Rectal smooth muscle tissue (tissue), 1 donor: ENCODE measurements at regions not wholly inside any gene's neighbourhood (a gene's known extent, or its start where the extent isn't known, plus 50 kb on each side); places are given as distances from the start of the nearest gene placed in this dataset.
"Not testable (repeated sequence)": the region's sequence is repeated elsewhere in the genome, so short reads cannot be mapped to it uniquely, and the experiment has no call there.

Source experiments
- H3K27ac ChIP-seq: one replicate; pipeline ENCODE4 v1.7.0; 2013; ENCODE audit warnings: low read depth, low read length, inconsistent platforms
- H3K27me3 ChIP-seq: one replicate; pipeline ENCODE4 v1.7.0; 2013; ENCODE audit warnings: low read length; ENCODE audit not compliant: control insufficient read depth, insufficient read depth
- H3K36me3 ChIP-seq: one replicate; pipeline ENCODE4 v1.7.0; 2013; ENCODE audit warnings: low read length; ENCODE audit not compliant: control insufficient read depth, insufficient read depth
- H3K4me1 ChIP-seq: one replicate; pipeline ENCODE4 v1.7.0; 2013; ENCODE audit warnings: low read length; ENCODE audit not compliant: control insufficient read depth, insufficient read depth
- H3K4me3 ChIP-seq: one replicate; pipeline ENCODE4 v1.7.0; 2013; ENCODE audit warnings: low read length
- H3K9ac ChIP-seq: one replicate; pipeline ENCODE4 v1.7.0; 2013; ENCODE audit warnings: low read length

DNA sequence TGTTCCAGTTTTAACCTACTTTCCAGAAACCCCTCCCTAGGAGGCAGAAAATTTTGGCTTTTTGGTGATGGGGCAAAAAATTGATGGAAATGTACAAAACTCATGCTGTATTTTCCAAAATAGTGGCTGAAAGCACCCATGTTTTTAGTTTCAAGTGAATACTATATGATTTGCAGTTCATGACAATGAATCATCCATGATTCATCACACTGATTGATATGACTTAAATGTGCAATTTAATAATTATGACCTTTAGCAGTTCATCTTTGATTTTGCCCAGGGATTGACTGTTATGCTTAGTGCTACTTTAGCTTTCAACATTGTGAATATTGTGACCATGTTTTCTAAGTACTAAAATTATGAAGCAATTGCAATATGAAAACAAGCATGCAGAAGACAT lies 478.7 kb downstream of the HTR1B start:
- H3K27me3 ChIP-seq: no peaks in the 10 kb centered on the region
- H3K4me3 ChIP-seq: no peak overlapping the region
- no peaks in the 10 kb centered on the region for H3K4me1 ChIP-seq
- no peaks in the 10 kb centered on the region for H3K36me3 ChIP-seq
- H3K27ac ChIP-seq: no peak overlapping the region
- no peak overlapping the region for H3K9ac ChIP-seq

DNA sequence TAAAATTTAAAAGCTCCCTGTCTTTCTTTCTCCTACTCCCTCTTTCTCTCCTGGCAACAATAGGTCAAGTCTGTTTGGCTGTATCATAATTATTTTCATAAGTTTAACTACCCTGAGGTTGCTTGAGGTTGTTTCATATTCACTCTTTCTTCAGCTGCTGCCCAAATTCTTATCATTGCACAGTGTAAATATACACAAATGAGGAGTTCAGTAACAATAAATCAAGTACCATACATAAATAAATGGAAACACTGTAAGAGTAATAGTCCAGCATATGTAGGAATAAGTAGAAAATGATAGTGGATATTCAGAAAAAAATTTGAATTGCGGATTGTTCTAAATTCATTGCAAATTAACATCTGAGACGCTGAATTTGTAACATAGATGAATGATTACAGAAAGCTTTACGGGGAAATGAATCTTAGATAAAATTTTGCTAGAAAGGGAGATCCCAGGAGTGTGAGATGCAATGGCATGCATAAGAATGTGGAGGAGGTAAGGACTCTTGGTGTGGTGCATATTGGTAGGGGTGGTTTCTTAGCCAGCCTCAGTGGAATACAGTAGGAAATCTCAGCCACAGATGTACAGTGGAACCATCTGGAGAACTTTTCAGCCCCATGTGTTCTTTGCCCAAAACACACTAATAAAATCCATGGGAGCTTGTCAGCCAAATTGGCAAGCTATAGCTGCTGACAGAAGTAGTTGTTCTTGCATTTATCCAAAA lies 480.7 kb downstream of the HTR1B start:
- Histone ChIP-seq H3K4me3 (no peak overlapping the region), H3K27me3 (no peaks in the 10 kb centered on the region), H3K9ac (no peak overlapping the region), H3K27ac (no peak overlapping the region), H3K4me1 (no peaks in the 10 kb centered on the region), H3K36me3 (no peaks in the 10 kb centered on the region)

DNA sequence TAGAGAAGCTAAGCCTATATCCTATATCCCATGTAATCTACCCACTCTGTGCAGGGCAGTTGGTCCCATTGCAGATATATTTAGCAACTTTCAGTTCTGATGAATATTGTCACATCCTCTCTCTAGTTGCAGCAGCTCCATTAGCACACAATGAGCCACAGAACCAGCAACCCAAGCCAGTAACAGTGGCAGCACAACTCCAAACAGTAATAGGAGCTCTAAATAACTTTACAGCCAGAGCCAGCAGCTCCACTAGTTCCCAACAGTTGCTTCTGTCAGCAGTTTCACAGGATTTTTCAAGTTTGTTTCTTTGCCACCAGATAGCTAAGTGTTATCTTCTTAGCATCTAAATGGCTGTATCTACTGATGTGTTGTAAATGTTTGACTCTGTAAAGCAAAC lies 490.8 kb downstream of the HTR1B start:
- H3K9ac ChIP-seq: no peak overlapping the region
- no peaks in the 10 kb centered on the region for H3K4me1 ChIP-seq
- no peaks in the 10 kb centered on the region for H3K27me3 ChIP-seq
- no peaks in the 10 kb centered on the region for H3K36me3 ChIP-seq
- no peak overlapping the region for H3K4me3 ChIP-seq
- H3K27ac ChIP-seq: no peak overlapping the region

DNA sequence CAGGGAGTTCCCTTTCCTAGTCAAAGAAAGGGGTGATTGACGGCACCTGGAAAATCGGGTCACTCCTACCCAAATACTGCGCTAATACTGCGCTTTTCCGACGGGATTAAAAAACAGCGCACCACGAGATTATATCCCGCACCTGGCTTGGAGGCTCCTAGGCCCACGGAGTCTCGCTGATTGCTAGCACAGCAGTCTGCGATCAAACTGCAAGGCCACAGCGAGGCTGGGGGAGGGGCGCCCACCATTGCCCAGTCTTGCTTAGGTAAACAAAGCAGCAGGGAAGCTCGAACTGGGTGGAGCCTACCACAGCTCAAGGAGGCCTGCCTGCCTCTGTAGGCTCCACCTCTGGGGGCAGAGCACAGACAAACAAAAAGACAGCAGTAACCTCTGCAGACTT lies 504.1 kb downstream of the HTR1B start:
- not testable (repeated sequence) for H3K27ac ChIP-seq, H3K4me1 ChIP-seq, H3K9ac ChIP-seq, H3K4me3 ChIP-seq, H3K36me3 ChIP-seq, H3K27me3 ChIP-seq

DNA sequence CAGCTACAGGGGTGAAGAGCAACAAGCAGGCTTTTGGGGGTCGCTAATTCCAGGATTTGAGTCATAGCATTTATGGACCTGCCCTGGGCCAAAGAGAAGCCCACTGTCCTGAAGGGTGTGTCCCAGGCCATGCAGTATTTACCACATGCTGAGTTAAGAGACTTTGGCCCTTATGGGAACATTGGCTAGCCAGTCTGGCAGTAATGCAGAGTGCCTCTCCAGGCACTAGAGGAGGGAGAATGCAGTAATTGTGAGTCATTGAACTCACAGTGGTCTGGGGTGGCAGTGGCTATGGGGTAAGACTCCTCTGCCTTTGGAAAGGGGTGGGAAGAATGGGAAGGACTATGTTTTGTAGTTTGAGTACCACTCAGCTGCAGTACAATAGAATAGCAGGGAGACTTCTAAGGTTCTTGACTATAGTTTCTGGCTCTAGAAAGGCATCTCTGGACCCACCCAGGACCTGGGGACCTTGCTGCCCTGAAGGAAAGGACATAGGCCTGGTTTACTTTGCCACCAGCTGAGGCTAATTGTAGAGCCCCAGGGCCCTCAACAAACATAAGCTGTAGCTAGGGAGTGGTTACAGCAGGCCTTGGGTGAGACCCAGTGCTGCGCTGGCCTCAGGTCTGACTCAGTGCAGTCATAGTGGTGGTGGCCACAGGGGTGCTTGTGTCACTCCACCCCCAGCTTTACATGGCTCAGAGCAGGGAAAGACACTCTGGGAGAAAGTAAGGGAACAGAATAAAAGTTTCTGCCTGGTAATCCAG lies 520.9 kb downstream of the HTR1B start:
- Histone ChIP-seq H3K36me3 (no peaks in the 10 kb centered on the region), H3K27me3 (no peaks in the 10 kb centered on the region), H3K9ac (no peak overlapping the region), H3K4me1 (no peaks in the 10 kb centered on the region), H3K27ac (no peak overlapping the region), H3K4me3 (no peak overlapping the region)

DNA sequence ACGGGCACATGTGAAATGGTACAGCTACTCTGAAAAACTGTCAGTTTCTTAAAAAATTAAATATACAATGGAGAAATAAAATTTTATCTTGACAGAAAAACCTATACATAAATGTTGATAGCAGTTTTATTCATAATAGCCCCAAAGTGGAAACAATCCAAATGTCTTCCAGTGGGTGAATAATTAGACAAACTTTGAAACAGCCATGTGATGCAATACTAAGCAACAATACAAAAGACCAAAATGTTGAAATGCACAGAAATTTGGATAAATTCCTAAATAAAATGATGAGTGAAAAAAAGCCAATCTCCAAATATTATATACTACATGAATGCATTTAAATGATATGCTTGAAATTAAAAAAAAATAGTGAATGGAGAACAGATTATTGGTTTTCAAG lies 523.1 kb downstream of the HTR1B start:
- no peaks in the 10 kb centered on the region for H3K4me1 ChIP-seq
- no peaks in the 10 kb centered on the region for H3K36me3 ChIP-seq
- H3K9ac ChIP-seq: no peak overlapping the region

DNA sequence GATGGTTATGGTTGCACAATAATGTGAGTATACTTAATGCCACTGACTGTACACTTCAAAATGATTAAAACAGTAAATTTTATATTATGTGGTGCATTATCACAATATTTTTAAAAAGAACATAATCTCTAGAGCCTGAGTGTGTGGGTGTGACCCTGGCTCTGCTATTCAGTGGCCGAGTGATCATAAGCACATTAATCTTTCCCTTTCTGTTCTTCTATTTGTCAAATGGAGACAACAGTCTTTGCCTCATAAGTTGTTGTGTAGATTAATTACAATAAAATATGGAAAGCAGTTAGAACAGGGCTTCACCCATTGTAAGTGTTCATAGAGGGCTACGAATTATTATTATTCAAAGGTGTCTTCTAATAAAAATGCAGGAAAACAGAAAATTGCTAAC lies 548.6 kb downstream of the HTR1B start:
- H3K27ac ChIP-seq: no peak overlapping the region
- no peaks in the 10 kb centered on the region for H3K36me3 ChIP-seq
- no peaks in the 10 kb centered on the region for H3K27me3 ChIP-seq
- no peak overlapping the region for H3K9ac ChIP-seq
- no peaks in the 10 kb centered on the region for H3K4me1 ChIP-seq
- H3K4me3 ChIP-seq: no peak overlapping the region

More for the DNA sequence above, 523.1 kb downstream of the HTR1B start:
- Histone ChIP-seq H3K27me3 (no peaks in the 10 kb centered on the region), H3K4me3 (no peak overlapping the region), H3K27ac (no peak overlapping the region)

DNA sequence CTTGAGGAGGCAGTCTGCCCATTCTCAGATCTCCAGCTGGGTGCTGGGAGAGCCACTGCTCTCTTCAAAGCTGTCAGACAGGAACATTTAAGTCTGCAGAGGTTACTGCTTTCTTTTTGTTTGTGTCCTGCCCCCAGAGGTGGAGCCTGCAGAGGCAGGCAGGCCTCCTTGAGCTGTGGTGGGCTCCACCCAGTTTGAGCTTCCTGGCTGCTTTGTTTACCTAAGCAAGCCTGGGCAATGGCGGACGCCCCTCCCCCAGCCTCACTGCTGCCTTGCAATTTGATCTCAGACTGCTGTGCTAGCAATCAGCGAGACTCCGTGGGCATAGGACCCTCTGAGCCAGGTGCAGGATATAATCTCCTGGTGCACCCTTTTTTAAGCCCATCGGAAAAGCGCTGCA lies 557.8 kb downstream of the HTR1B start:
- not testable (repeated sequence) for H3K27ac ChIP-seq, H3K4me1 ChIP-seq, H3K36me3 ChIP-seq, H3K4me3 ChIP-seq, H3K9ac ChIP-seq, H3K27me3 ChIP-seq

DNA sequence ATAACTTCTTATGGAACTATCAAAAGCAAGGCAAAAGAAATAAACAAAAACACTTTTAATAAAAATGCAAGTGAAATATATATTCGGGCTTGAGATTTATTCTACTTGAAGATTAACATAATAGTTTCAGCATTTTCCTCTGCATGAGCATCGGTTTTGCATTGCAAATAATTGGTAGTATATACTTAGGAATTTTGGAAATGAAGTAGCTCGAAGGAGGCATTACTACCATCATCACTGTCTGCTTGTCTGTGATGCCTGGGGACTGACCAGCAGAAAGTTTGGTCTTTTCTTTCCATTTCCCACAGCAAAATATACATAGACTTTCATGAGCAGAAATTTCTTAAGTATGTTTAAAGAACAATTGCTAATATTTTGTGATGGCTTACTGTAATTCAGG lies 570.7 kb downstream of the HTR1B start:
- no peaks in the 10 kb centered on the region for H3K27me3 ChIP-seq
- H3K27ac ChIP-seq: no peak overlapping the region
- no peaks in the 10 kb centered on the region for H3K4me1 ChIP-seq
- H3K4me3 ChIP-seq: no peak overlapping the region
- no peak overlapping the region for H3K9ac ChIP-seq
- H3K36me3 ChIP-seq: no peaks in the 10 kb centered on the region

DNA sequence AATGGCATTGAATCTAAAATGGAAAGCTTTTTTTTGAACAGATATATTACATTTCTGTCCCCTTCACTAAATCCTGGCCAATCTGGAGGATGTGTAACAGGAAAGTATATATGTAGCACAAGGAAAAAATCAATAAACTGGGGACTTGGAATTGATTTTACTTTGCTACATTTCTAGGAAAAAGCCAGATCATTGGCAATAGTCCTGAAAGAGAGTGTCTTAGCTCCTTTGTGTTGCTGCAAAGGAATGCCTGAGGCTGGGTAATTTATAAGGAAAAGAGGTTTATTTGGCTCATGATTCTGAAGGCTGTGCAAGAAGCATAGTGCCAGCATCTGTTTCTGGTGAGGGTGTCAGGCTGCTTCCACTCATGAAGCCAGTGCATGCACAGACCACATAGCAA lies 574.9 kb downstream of the HTR1B start:
- Histone ChIP-seq H3K4me3 (no peak overlapping the region), H3K4me1 (no peaks in the 10 kb centered on the region), H3K9ac (no peak overlapping the region), H3K36me3 (no peaks in the 10 kb centered on the region), H3K27ac (no peak overlapping the region), H3K27me3 (no peaks in the 10 kb centered on the region)

DNA sequence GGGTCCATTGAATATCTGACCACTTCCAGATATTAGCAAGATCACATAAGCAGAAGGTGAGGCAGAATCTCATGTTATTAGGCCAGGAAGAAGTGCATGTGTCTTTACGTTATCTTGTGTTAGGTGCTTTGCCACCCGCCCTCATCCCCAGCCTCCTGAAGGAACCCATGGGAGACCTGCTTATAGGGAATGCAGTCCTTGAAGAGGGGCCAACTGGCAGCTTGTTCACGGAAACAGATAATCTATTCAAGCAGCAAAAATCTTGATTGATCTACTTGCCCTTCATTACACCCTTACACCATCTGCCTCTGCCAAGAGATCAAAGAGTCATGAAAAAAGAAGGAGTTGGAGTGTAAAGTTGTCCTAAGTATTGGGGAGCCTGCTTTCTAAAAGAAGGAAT lies 576.4 kb downstream of the HTR1B start:
- Histone ChIP-seq H3K36me3 (no peaks in the 10 kb centered on the region), H3K27ac (no peak overlapping the region), H3K4me3 (no peak overlapping the region), H3K27me3 (no peaks in the 10 kb centered on the region), H3K9ac (no peak overlapping the region), H3K4me1 (no peaks in the 10 kb centered on the region)

DNA sequence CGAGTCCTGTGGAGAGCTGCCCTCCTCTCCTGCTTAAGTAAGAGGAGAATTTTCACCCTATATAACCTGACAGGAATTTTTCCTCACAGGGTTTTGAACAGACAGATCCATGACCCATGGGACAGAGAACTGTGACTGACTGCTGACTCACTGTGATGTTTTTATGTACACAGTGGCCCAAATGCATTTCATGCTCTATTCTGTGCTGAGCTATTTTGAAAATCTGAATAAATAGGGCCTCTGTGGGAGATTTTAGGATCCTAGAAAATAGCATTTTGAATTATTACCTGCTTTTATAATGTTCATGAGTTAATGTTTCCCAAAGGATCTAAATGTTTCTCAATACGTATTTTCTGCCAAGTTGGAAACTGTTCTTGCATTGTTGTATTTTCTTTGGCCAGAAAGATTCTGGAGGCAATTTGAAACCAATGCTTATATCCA lies 577.4 kb downstream of the HTR1B start:
- Histone ChIP-seq H3K27ac (no peak overlapping the region), H3K27me3 (no peaks in the 10 kb centered on the region)

DNA sequence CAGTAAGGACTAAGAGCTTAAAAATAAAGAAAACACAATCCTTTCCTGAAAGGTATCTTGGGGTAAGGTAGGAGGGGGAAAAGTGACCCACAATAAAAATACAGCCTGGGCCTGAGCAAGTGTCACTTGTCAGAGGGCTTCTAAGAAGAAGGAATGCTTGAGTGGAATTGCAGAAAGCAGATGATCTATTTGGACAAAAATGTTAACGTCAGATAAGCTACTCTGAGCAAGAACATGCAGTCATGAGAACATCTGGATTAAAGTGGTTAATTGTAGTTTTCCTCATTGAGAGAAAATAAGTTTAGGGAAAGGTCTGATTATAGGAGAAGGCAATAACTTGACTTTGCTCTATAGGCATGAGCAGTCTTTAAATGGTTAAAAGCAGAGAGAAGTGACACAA lies 581.9 kb downstream of the HTR1B start:
- Histone ChIP-seq H3K4me3 (no peak overlapping the region), H3K36me3 (no peaks in the 10 kb centered on the region), H3K4me1 (no peaks in the 10 kb centered on the region), H3K9ac (no peak overlapping the region), H3K27ac (no peak overlapping the region), H3K27me3 (no peaks in the 10 kb centered on the region)

More for the DNA sequence above, 577.4 kb downstream of the HTR1B start:
- no peaks in the 10 kb centered on the region for H3K36me3 ChIP-seq
- no peak overlapping the region for H3K9ac ChIP-seq
- H3K4me3 ChIP-seq: no peak overlapping the region
- H3K4me1 ChIP-seq: no peaks in the 10 kb centered on the region
